GM21360 (cell line): ENCODE measurements at regions not wholly inside any gene's neighbourhood (a gene's known extent, or its start where the extent isn't known, plus 50 kb on each side); places are given as distances from the start of the nearest gene placed in this dataset.
A peak's percentile ranks its signal among the peaks of the same experiment; 100 is the strongest.

Experiments used
- ATAC-seq: cut with Tn5 transposase; IDR thresholded peaks from one replicate; pipeline ENCODE4 v1.9.1; 2021; ENCODE audit warnings: mild to moderate bottlenecking, moderate library complexity; ENCODE audit not compliant: unreplicated experiment

DNA sequence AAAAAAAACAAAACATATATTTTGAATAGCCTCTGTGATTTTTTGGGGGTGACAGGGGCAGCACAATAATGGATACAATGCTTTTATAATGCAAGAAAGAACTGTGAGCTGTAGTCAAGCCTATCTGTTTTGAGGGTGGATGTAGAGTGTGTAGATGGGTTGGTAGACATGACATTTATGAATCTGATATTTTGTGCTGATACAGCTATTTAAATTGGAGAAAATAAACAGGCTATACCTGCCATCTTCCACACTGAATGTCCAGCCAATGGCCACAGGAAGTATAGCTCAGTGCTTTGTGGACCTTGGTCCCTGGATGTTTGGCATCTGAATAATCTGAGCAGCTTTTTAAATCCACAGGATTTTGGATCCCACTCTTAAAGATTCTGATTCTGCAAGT is 175.0 kb downstream of the NEDD1 start:
- ATAC-seq, result no peak

DNA sequence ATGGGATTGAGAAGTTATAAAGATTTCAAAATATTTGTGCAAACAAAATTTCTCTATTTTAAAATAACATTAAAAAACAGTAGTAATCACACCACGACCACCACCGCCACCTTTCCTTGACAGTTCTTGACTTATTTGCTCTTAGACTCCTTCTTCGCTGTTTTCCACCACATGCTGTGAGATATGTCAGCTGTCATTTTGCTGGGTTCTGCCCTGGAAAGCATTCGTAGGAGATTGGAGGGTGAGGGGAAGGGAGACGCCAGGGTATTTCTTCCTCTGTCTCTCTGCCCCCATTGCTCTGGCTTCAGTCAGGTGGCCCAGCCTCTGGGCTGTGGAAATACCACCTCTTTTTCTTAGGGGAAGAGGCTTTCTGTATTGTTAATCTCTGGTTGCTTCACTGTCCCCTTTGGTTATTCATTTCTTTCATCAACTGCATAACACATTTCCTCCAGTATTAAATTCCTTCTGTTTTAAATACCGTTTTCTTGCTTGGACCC is 186.2 kb downstream of the NEDD1 start:
- no peak for ATAC-seq

GRCh38 chr12:97097734-97098133 is 190.7 kb downstream of the NEDD1 start:
- ATAC-seq, result no peak

DNA sequence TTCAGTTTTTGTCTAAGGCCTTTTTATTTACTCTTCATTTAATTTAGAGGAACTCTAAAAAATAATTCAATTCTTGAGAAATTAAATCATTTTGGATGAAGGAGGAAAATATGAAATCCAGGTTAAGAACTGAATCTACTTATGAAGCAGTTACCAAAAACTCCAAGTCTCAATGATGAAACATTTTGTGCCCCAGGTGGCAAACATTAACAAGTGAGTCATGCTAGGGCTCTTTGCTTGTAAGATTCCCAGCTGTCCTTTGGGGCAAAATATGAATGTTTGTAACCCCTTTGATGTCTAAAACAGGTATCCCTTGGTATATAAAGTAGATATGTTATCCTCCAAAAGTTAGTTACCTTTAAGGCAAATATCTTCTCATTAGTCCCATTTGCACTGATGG is 202.4 kb downstream of the NEDD1 start:
- ATAC-seq, result no peak

- no peak for ATAC-seq
Observed at GRCh38 chr12:97112136-97112535, 205.1 kb downstream of the NEDD1 start.

DNA sequence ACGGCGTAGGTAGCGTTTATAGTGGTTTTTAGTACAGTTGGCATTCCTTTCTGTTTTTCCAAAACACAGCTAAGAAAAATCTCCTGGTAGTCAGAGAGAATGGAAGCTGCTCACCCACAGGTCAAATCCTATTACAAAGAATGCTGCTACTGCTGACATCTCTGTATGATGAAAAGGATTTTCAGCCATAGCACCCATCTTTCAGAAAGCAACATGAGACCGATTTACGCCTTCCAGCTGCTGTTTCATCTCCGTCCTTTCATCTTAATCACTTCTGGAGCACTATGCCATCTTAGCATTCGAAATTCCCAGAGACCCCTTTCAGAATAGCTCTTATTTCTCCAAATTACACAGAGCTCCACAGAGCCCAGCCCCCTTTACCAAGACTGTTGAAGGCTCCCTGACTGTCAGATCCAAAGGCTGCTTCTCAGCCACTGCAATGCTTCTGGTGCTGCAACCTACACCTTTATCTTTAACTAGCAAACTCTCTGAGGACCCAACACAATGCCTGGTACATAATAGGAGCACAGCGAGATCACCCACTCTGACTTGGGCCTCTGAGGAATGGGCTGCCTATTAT is 211.8 kb downstream of the NEDD1 start:
- ATAC-seq, result no peak

DNA sequence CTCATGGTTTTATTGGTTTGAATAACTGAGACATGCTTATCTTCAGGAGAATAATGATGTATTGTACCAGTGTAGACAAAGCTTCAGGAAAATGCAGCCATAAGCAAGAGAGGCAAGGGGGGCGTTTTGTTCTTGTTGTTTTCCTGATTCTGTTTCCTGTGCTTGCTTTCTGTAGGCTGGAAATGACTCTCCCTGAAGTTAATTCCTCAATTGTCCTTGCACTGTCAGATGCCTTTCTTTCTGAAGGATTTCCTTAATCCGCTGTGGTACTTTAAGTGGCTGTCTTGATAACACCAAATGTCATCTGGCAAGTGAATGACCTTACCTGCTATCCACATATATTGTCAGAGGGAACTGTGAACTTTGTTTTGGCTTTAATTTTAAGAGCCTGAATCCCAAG is 220.0 kb downstream of the NEDD1 start:
- ATAC-seq, result no peak

- ATAC-seq, result no peak
Observed at GRCh38 chr12:97131220-97131981, 224.3 kb downstream of the NEDD1 start.

DNA sequence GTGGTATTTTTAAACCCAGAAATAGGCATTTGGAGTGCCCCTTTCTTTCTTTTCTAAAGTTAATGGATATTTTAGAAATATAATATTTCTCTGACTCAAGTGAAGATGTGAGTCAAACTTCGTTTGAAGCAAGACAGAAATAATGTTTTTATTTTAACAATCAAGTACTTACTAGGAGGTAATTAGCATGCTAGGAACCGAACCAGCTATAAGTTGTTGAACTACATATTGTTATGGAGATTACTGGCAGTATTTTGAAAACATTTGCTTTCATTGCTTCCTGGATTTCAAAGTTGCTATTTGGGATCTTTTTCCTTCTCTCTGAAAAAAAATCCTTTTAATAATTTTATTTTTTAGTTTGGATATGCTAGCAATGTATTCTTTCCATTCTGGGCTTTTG is 225.2 kb downstream of the NEDD1 start:
- no peak for ATAC-seq

GRCh38 chr12:97134495-97134894 is 227.4 kb downstream of the NEDD1 start:
- ATAC-seq, result no peak

DNA sequence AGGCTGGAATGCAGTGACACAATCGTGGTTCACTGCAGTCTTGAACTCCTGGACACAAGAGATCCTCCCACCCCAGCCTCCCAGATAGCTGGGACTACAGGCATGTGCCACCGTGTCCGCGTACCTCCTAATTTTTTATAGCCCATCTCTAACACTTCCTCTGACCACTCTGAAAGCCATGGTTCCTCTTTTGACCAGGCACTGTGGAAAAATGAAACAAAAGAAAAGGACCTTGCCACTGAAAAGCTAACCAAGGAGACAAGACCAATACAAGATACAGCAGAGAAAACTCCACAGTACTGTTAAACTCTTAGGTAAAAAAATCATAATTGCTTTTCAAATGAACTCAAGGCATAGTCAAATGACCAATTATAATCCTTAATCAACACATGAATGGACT is 233.3 kb downstream of the NEDD1 start:
- no peak for ATAC-seq

GRCh38 chr12:97142737-97143410 is 235.8 kb downstream of the NEDD1 start:
- ATAC-seq, result no peak

GRCh38 chr12:97148941-97149559 is 242.0 kb downstream of the NEDD1 start:
- peak; percentile 100 for ATAC-seq

DNA sequence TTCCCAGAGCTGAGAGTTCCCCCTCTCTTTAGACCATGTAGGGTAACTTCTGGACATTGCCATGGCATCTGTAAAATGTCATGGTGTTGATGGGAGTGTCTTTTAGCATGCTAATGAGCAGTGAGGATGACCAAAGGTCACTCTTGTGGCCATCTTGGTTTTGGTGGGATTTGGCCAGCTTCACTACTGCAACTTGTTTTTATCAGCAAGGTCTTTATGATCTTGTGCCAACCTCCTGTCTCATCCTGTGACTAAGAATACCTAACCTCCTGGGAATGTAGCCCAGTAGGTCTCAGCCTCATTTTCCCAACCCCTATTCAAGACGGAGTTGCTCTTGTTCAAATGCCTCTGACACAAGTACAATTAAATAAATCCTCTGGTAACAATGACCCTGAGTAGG is 244.4 kb downstream of the NEDD1 start:
- no peak for ATAC-seq

- no peak for ATAC-seq
Observed at GRCh38 chr12:97159377-97159776, 252.3 kb downstream of the NEDD1 start.

- ATAC-seq, result no peak
Observed at GRCh38 chr12:97160277-97160676, 253.2 kb downstream of the NEDD1 start.

- ATAC-seq, result no peak
Observed at GRCh38 chr12:97162173-97162572, 255.1 kb downstream of the NEDD1 start.

- ATAC-seq, result no peak
Observed at GRCh38 chr12:97164936-97165335, 257.9 kb downstream of the NEDD1 start.

DNA sequence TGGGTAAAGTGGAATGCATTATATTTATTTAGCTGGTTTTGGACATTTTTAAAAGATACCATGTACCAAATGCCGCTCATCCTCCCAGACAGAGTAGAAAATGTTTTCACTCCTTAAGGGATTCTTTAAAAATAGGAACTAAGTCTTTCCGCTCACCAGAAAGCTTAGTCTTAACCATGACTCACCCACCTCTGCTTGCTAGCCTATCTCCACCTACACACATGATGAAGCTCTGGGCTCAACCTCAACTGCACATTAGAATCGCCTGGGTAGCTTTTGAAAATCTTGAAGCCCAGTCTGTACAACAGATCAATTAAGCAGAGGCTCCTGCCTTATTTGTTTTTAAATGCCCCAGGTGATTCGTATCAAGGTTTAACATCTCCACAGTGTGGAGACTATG is 260.5 kb downstream of the NEDD1 start:
- no peak for ATAC-seq

DNA sequence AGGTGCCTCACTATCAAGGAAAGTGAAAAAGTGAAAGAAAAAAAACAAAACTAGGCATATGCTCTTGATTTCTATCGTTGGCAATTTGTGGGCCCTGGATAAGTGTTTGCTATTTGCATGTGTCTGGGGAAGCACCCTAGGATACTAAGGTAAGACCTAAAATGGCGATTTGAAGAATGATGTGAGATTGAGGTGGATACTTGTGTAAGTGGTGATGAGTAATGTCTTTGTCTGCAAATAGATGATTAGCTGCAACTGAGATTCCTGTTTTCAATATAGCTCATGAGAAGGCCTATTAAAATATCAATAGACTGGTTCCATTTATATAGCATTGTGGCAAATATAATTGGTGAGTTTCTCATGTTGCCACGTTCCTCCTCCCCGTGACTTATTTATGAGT is 261.7 kb downstream of the NEDD1 start:
- no peak for ATAC-seq

DNA sequence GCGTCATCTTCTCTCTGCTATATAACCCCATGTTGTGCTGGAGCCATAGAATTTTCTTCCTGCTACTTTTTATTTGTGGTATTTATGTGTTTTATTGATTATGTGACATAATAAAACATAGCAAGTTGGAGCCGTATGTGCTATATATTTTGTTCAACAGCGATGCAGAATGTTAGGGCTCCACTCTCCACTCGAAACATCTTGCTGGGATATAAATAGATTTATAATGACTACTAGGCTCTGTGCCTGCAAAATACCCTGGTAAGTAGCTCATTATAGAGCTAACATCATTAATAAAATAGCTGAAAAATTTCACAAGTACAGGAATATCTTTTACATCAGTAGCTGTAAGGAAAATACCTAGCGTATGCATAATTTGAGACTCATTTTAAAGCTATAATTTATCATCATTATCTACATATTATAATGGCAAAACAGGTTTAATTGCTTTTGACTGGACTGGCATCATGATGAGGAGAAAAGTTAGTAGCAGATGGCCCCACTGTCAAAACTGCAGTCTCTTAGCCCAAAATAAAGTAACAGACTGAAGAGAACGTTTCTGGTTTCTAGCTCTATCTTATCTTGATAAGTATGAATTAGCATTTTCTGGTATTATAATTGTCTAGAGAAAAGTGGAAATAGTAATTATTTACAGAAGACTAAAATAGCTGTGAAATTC is 263.0 kb downstream of the NEDD1 start:
- no peak for ATAC-seq
